WTC11 (cell line): ENCODE measurements at regions not wholly inside any gene's neighbourhood (a gene's known extent, or its start where the extent isn't known, plus 50 kb on each side); places are given as distances from the start of the nearest gene placed in this dataset.
A peak's percentile ranks its signal among the peaks of the same experiment; 100 is the strongest.

ENCODE experiments used
- ATAC-seq: fragments of 200-7000 bp; cut with Tn5 transposase; 2 replicates; pipeline ENCODE4 v1.10.0; 2021; ENCODE audit warnings: mild to moderate bottlenecking, moderate library complexity
- CTCF ChIA-PET: fragments of 300-600 bp; sonication (Branson Sonifier 250); formaldehyde crosslinking; loops from one replicate; lab custom pipeline; 2021; ENCODE audit warnings: antibody characterized with exemption; lab: Charles Lee
- POLR2A ChIA-PET: fragments of 350-600 bp; sonication (Branson Sonifier 250); formaldehyde crosslinking; loops from one replicate; lab custom pipeline; 2021; ENCODE audit warnings: antibody characterized with exemption; lab: Charles Lee
- DNase-seq: peaks from one replicate; pipeline ENCODE4 v3.0.0; 2021; ENCODE audit warnings: low spot score
- H3K27ac Mint-ChIP-seq: 2 replicates; pipeline ENCODE4 v1.8.0; 2021; ENCODE audit warnings: mixed read lengths
- H3K27me3 Mint-ChIP-seq: 2 replicates; pipeline ENCODE4 v1.8.0; 2021; ENCODE audit warnings: low read depth, mild to moderate bottlenecking, moderate library complexity, mixed read lengths
- H3K36me3 Mint-ChIP-seq: 2 replicates; pipeline ENCODE4 v1.8.0; 2021; ENCODE audit warnings: mixed read lengths
- H3K4me1 Mint-ChIP-seq: 2 replicates; pipeline ENCODE4 v1.8.0; 2022; ENCODE audit warnings: mixed read lengths
- H3K4me3 Mint-ChIP-seq: 2 replicates; pipeline ENCODE4 v1.8.0; 2021; ENCODE audit warnings: mild to moderate bottlenecking, moderate library complexity, mixed read lengths
- H3K9me3 Mint-ChIP-seq: 2 replicates; pipeline ENCODE4 v1.8.0; 2021; ENCODE audit warnings: mixed read lengths
- GRHL2 ChIP-seq: fragments of 250-450 bp; sonication (Bioruptor Pico); IDR thresholded peaks from 2 replicates; pipeline ENCODE4 v1.8.0; 2022; ENCODE audit warnings: mild to moderate bottlenecking, moderate library complexity; ENCODE audit not compliant: insufficient replicate concordance, severe bottlenecking
- JAZF1 ChIP-seq: fragments of 250-450 bp; sonication (Bioruptor Pico); IDR thresholded peaks from 2 replicates; pipeline ENCODE4 v1.9.0; 2021; ENCODE audit warnings: moderate library complexity, mild to moderate bottlenecking, inconsistent platforms
- KAT7 ChIP-seq: sonication (generic); formaldehyde crosslinking; IDR thresholded peaks from 2 replicates; pipeline ENCODE4 v1.8.1; 2023; ENCODE audit warnings: missing genetic modification reagents, mild to moderate bottlenecking, borderline replicate concordance
- MYBL2 ChIP-seq: sonication (generic); formaldehyde crosslinking; IDR thresholded peaks from 2 replicates; pipeline ENCODE4 v1.8.1; 2023; ENCODE audit warnings: mild to moderate bottlenecking, moderate library complexity, missing genetic modification reagents
- NFATC4 ChIP-seq: fragments of 250-450 bp; sonication (Bioruptor Pico); IDR thresholded peaks from 2 replicates; pipeline ENCODE4 v1.9.0; 2021; ENCODE audit warnings: mild to moderate bottlenecking
- RELA ChIP-seq: sonication (generic); formaldehyde crosslinking; IDR thresholded peaks from 2 replicates; pipeline ENCODE4 v1.8.1; 2022; ENCODE audit warnings: missing genetic modification reagents, mild to moderate bottlenecking, borderline replicate concordance
- RORB ChIP-seq: fragments of 250-450 bp; sonication (Bioruptor Pico); IDR thresholded peaks from 2 replicates; pipeline ENCODE4 v1.9.0; 2021; ENCODE audit warnings: mild to moderate bottlenecking
- SMAD4 ChIP-seq: sonication (generic); formaldehyde crosslinking; IDR thresholded peaks from 2 replicates; pipeline ENCODE4 v1.8.0; 2022; ENCODE audit warnings: mild to moderate bottlenecking, missing genetic modification reagents
- TCF7 ChIP-seq: sonication (generic); formaldehyde crosslinking; IDR thresholded peaks from 2 replicates; pipeline ENCODE4 v1.8.0; 2022; ENCODE audit warnings: mild to moderate bottlenecking, low read depth, missing genetic modification reagents, moderate library complexity
- TEAD1 ChIP-seq: sonication (generic); formaldehyde crosslinking; IDR thresholded peaks from 2 replicates; pipeline ENCODE4 v1.8.0; 2022; ENCODE audit warnings: mild to moderate bottlenecking, missing genetic modification reagents
- TEAD4 ChIP-seq: sonication (generic); formaldehyde crosslinking; IDR thresholded peaks from 2 replicates; pipeline ENCODE4 v1.8.0; 2022; ENCODE audit warnings: mild to moderate bottlenecking, missing genetic modification reagents
- ZBTB21 ChIP-seq: sonication (generic); formaldehyde crosslinking; IDR thresholded peaks from 2 replicates; pipeline ENCODE4 v1.8.1; 2023; ENCODE audit warnings: mild to moderate bottlenecking, missing genetic modification reagents, borderline replicate concordance
- ZNF423 ChIP-seq: fragments of 250-450 bp; sonication (Bioruptor Pico); IDR thresholded peaks from 2 replicates; pipeline ENCODE4 v2.1.2; 2022; ENCODE audit warnings: mild to moderate bottlenecking, moderate library complexity
- ZNF671 ChIP-seq: fragments of 250-450 bp; sonication (Bioruptor Pico); IDR thresholded peaks from 2 replicates; pipeline ENCODE4 v1.8.0; 2021; ENCODE audit warnings: mild to moderate bottlenecking
- TF ChIP-seq, protein P1 (sequence below): fragments of 200-600 bp; IDR thresholded peaks from 2 replicates; pipeline ENCODE4 v1.8.0; 2022; ENCODE audit warnings: antibody characterized with exemption
- TF ChIP-seq, protein P2 (sequence below): sonication (generic); formaldehyde crosslinking; IDR thresholded peaks from 2 replicates; pipeline ENCODE4 v1.8.1; 2023; ENCODE audit warnings: mild to moderate bottlenecking, missing genetic modification reagents, moderate library complexity
- TF ChIP-seq, protein P3 (sequence below): sonication (generic); formaldehyde crosslinking; IDR thresholded peaks from 2 replicates; pipeline ENCODE4 v1.8.0; 2023; ENCODE audit warnings: mild to moderate bottlenecking, missing genetic modification reagents
- TF ChIP-seq, protein P4 (sequence below): sonication (generic); formaldehyde crosslinking; IDR thresholded peaks from 2 replicates; pipeline ENCODE4 v1.8.1; 2023; ENCODE audit warnings: mild to moderate bottlenecking, missing genetic modification reagents
- TF ChIP-seq, protein P5 (sequence below): sonication (generic); formaldehyde crosslinking; IDR thresholded peaks from 2 replicates; pipeline ENCODE4 v1.8.1; 2022; ENCODE audit warnings: missing genetic modification reagents, borderline replicate concordance
- TF ChIP-seq, protein P6 (sequence below): sonication (generic); formaldehyde crosslinking; IDR thresholded peaks from 2 replicates; pipeline ENCODE4 v1.8.0; 2023; ENCODE audit warnings: missing genetic modification reagents, mild to moderate bottlenecking, borderline replicate concordance

DNA sequence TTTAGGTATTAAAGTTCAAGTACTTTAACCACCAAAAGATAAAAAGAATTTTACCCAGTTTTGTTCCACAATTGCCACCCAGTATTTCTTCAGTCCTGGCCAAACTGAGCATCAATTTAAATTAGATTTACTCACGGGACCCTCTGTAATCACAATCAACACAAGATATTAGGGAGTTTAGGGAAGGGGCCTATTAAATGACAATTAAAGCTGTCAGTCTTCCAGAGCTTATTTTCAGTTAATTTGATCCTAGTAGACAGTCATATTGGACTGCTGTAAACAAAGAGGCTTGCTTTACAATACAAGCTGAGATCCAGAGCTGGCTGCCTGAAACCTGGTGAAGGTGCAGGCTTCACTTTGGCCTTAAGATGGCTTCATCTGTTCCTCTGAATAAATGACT, 321.2 kb upstream of the NBEA start:
- DNase-seq, result no peak
- peaks cover 24% of the 10 kb centered on the region for H3K4me1 Mint-ChIP-seq
- TF ChIP-seq MYBL2 (CRISPR knock-in tag), result no peak
- TF ChIP-seq RELA (CRISPR knock-in tag), result no peak
- TF ChIP-seq, protein P1, sequence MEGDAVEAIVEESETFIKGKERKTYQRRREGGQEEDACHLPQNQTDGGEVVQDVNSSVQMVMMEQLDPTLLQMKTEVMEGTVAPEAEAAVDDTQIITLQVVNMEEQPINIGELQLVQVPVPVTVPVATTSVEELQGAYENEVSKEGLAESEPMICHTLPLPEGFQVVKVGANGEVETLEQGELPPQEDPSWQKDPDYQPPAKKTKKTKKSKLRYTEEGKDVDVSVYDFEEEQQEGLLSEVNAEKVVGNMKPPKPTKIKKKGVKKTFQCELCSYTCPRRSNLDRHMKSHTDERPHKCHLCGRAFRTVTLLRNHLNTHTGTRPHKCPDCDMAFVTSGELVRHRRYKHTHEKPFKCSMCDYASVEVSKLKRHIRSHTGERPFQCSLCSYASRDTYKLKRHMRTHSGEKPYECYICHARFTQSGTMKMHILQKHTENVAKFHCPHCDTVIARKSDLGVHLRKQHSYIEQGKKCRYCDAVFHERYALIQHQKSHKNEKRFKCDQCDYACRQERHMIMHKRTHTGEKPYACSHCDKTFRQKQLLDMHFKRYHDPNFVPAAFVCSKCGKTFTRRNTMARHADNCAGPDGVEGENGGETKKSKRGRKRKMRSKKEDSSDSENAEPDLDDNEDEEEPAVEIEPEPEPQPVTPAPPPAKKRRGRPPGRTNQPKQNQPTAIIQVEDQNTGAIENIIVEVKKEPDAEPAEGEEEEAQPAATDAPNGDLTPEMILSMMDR, result no peak
- TF ChIP-seq, protein P2, sequence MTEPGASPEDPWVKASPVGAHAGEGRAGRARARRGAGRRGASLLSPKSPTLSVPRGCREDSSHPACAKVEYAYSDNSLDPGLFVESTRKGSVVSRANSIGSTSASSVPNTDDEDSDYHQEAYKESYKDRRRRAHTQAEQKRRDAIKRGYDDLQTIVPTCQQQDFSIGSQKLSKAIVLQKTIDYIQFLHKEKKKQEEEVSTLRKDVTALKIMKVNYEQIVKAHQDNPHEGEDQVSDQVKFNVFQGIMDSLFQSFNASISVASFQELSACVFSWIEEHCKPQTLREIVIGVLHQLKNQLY, result no peak
- TF ChIP-seq SMAD4 (CRISPR knock-in tag), result no peak
- TF ChIP-seq, protein P3, sequence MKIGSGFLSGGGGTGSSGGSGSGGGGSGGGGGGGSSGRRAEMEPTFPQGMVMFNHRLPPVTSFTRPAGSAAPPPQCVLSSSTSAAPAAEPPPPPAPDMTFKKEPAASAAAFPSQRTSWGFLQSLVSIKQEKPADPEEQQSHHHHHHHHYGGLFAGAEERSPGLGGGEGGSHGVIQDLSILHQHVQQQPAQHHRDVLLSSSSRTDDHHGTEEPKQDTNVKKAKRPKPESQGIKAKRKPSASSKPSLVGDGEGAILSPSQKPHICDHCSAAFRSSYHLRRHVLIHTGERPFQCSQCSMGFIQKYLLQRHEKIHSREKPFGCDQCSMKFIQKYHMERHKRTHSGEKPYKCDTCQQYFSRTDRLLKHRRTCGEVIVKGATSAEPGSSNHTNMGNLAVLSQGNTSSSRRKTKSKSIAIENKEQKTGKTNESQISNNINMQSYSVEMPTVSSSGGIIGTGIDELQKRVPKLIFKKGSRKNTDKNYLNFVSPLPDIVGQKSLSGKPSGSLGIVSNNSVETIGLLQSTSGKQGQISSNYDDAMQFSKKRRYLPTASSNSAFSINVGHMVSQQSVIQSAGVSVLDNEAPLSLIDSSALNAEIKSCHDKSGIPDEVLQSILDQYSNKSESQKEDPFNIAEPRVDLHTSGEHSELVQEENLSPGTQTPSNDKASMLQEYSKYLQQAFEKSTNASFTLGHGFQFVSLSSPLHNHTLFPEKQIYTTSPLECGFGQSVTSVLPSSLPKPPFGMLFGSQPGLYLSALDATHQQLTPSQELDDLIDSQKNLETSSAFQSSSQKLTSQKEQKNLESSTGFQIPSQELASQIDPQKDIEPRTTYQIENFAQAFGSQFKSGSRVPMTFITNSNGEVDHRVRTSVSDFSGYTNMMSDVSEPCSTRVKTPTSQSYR, result no peak
- TF ChIP-seq TEAD1 (CRISPR knock-in tag), result no peak
- no peak for TF ChIP-seq JAZF1 (CRISPR knock-in tag)
- TF ChIP-seq TEAD4 (CRISPR knock-in tag), result no peak
- TF ChIP-seq, protein P4, sequence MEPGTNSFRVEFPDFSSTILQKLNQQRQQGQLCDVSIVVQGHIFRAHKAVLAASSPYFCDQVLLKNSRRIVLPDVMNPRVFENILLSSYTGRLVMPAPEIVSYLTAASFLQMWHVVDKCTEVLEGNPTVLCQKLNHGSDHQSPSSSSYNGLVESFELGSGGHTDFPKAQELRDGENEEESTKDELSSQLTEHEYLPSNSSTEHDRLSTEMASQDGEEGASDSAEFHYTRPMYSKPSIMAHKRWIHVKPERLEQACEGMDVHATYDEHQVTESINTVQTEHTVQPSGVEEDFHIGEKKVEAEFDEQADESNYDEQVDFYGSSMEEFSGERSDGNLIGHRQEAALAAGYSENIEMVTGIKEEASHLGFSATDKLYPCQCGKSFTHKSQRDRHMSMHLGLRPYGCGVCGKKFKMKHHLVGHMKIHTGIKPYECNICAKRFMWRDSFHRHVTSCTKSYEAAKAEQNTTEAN (CRISPR knock-in tag), result no peak
- TF ChIP-seq KAT7 (CRISPR knock-in tag), result no peak
- TF ChIP-seq NFATC4 (CRISPR knock-in tag), result no peak
- no peak for TF ChIP-seq ZNF671 (CRISPR knock-in tag)
- no peak for TF ChIP-seq ZBTB21 (CRISPR knock-in tag)
- TF ChIP-seq, protein P5, sequence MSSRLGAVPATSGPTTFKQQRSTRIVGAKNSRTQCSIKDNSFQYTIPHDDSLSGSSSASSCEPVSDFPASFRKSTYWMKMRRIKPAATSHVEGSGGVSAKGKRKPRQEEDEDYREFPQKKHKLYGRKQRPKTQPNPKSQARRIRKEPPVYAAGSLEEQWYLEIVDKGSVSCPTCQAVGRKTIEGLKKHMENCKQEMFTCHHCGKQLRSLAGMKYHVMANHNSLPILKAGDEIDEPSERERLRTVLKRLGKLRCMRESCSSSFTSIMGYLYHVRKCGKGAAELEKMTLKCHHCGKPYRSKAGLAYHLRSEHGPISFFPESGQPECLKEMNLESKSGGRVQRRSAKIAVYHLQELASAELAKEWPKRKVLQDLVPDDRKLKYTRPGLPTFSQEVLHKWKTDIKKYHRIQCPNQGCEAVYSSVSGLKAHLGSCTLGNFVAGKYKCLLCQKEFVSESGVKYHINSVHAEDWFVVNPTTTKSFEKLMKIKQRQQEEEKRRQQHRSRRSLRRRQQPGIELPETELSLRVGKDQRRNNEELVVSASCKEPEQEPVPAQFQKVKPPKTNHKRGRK (CRISPR knock-in tag), result no peak
- no peak for TF ChIP-seq RORB (CRISPR knock-in tag)
- no peak for TF ChIP-seq GRHL2 (CRISPR knock-in tag)
- TF ChIP-seq, all 79 proteins: peak for 0
- no peak overlapping the region for H3K27ac Mint-ChIP-seq
- ChIA-PET CTCF (no interaction called here), POLR2A (no interaction called here)
- no peaks in the 10 kb centered on the region for H3K27me3 Mint-ChIP-seq
- no peaks in the 10 kb centered on the region for H3K36me3 Mint-ChIP-seq
- no peak overlapping the region for H3K4me3 Mint-ChIP-seq
- no peak for ATAC-seq
- H3K9me3 Mint-ChIP-seq, result peaks cover 4% of the 10 kb centered on the region

DNA sequence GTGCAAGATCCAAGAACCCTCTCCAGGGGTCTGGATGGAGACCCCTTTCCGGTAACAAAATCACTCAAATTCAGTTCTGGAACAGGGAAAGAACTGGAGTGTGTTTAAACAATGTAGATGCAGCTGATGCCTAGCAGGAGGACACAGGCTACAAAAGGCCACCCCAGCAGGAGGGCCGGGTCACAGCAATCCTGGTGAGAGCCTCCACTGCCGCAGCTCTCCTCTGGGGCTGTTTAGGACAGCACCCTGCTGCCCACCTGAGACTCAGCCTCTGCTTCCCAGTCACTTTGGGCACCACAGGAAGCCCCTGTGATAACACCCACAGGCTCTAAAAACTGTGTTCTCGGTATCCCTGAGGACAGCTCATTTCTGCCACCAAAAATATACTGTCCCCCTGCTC, 318.7 kb upstream of the NBEA start:
- ChIA-PET CTCF (interaction anchor here (0.6 kb wide), 1 partner anchor 228 kb away, joined by 6 read pairs; no protein-coding TSS in a partner anchor), POLR2A (interaction anchor here (0.6 kb wide), 2 partner anchors 86 to 225 kb away, joined by 3 to 4 read pairs; no protein-coding TSS in a partner anchor)
- Mint-ChIP-seq H3K9me3 (peaks cover 4% of the 10 kb centered on the region), H3K27me3 (no peaks in the 10 kb centered on the region), H3K4me3 (no peak overlapping the region), H3K4me1 (peaks cover 16% of the 10 kb centered on the region), H3K27ac (no peak overlapping the region), H3K36me3 (no peaks in the 10 kb centered on the region)
- ATAC-seq (no peak; the same call in 1 of the 2 replicates), DNase-seq (no peak)
- peak; percentile 91 for TF ChIP-seq ZNF423 (CRISPR knock-in tag)
- TF ChIP-seq, protein P2, result no peak
- TF ChIP-seq, protein P6, sequence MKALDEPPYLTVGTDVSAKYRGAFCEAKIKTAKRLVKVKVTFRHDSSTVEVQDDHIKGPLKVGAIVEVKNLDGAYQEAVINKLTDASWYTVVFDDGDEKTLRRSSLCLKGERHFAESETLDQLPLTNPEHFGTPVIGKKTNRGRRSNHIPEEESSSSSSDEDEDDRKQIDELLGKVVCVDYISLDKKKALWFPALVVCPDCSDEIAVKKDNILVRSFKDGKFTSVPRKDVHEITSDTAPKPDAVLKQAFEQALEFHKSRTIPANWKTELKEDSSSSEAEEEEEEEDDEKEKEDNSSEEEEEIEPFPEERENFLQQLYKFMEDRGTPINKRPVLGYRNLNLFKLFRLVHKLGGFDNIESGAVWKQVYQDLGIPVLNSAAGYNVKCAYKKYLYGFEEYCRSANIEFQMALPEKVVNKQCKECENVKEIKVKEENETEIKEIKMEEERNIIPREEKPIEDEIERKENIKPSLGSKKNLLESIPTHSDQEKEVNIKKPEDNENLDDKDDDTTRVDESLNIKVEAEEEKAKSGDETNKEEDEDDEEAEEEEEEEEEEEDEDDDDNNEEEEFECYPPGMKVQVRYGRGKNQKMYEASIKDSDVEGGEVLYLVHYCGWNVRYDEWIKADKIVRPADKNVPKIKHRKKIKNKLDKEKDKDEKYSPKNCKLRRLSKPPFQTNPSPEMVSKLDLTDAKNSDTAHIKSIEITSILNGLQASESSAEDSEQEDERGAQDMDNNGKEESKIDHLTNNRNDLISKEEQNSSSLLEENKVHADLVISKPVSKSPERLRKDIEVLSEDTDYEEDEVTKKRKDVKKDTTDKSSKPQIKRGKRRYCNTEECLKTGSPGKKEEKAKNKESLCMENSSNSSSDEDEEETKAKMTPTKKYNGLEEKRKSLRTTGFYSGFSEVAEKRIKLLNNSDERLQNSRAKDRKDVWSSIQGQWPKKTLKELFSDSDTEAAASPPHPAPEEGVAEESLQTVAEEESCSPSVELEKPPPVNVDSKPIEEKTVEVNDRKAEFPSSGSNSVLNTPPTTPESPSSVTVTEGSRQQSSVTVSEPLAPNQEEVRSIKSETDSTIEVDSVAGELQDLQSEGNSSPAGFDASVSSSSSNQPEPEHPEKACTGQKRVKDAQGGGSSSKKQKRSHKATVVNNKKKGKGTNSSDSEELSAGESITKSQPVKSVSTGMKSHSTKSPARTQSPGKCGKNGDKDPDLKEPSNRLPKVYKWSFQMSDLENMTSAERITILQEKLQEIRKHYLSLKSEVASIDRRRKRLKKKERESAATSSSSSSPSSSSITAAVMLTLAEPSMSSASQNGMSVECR (CRISPR knock-in tag), result no peak
- no peak for TF ChIP-seq TCF7
- TF ChIP-seq RELA (CRISPR knock-in tag), result no peak
